Breast epithelium (tissue), 4 donors: ENCODE measurements at regions not wholly inside any gene's neighbourhood (a gene's known extent, or its start where the extent isn't known, plus 50 kb on each side); places are given as distances from the start of the nearest gene placed in this dataset.

Source experiments
- DNase-seq, 2 donors: peaks; one replicate each; pipeline ENCODE4 v3.0.0-alpha.2; 2019; ENCODE audit warnings: low spot score in 2 of 2
- H3K27ac ChIP-seq, 2 donors: fragments of 200-600 bp; sonication (generic) in 1 of 2; one replicate each; pipeline ENCODE4 v1.5.1; 2016 to 2019; ENCODE audit warnings: mild to moderate bottlenecking in 1 of 2
- H3K27me3 ChIP-seq, 2 donors: fragments of 200-600 bp; sonication (generic) in 1 of 2; one replicate each; pipeline versions ENCODE4 v1.5.1 to v1.6.0; 2017 to 2019; ENCODE audit warnings: control low read depth in 1 of 2, mild to moderate bottlenecking in 1 of 2
- H3K36me3 ChIP-seq: fragments of 200-600 bp; one replicate; pipeline ENCODE4 v1.5.1; 2019
- H3K4me1 ChIP-seq, 2 donors: fragments of 200-600 bp; sonication (generic); one replicate each; pipeline ENCODE4 v1.5.1; 2016 to 2019; ENCODE audit warnings: control low read depth in 1 of 2
- H3K4me3 ChIP-seq, 3 donors: fragments of 200-600 bp; sonication (generic); 1 replicate in 2 of 3; 2 replicates in 1 of 3; pipeline ENCODE4 v1.5.1; 2016 to 2019; ENCODE audit warnings: mild to moderate bottlenecking in 3 of 3, moderate library complexity in 2 of 3
- H3K9me3 ChIP-seq, 2 donors: fragments of 200-600 bp; sonication (generic) in 1 of 2; one replicate each; pipeline ENCODE4 v1.5.1; 2016 to 2019; ENCODE audit warnings: control low read depth in 1 of 2
- POLR2A ChIP-seq: fragments of 450-650 bp; IDR thresholded peaks from one replicate; pipeline ENCODE4 v1.6.1; 2016; ENCODE audit warnings: antibody characterized with exemption, mild to moderate bottlenecking, moderate library complexity
- POLR2AphosphoS5 ChIP-seq, 3 donors: sonication (generic); formaldehyde crosslinking; IDR thresholded peaks; one replicate each; pipeline ENCODE4 v1.6.1; 2017; ENCODE audit warnings: antibody characterized with exemption in 3 of 3
- intact Hi-C: fragments of 100-400 bp; cut with DNase I; formaldehyde crosslinking; loops from one replicate; pipeline ENCODE4 v1.15.1; 2023; ENCODE audit warnings: low total_unique reads
- TF ChIP-seq, protein P1 (sequence below), 3 donors: fragments of 450-650 bp; IDR thresholded peaks; one replicate each; pipeline ENCODE4 v1.5.1; 2016 to 2017; ENCODE audit warnings: antibody characterized with exemption in 3 of 3, mild to moderate bottlenecking in 3 of 3, moderate library complexity in 3 of 3

DNA sequence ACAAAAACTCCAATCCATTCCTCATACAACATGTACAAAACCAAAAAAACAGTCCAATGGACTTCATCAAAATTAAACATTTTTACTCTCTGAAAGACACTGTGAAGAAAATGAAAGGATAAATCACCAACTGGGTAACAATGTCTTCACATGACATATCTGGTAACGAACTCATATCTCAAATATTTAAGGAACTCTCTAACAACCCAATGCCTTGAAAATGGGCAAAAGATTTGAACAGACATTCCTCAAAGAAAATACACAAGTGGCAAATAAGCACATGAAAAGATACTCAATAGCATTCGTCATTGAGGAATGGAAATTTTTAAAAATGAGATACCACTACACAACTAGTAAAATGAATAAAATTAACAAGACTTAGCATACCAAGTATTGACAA is 198.7 kb upstream of the RASSF8 start:
- intact Hi-C loops = no loop called here
- H3K4me1 ChIP-seq = no peaks in the 10 kb centered on the region
- DNase-seq = no peak
- TF ChIP-seq POLR2AphosphoS5 (IDR thresholded peaks at IDR 0.05) = no peak
- TF ChIP-seq, protein P1, sequence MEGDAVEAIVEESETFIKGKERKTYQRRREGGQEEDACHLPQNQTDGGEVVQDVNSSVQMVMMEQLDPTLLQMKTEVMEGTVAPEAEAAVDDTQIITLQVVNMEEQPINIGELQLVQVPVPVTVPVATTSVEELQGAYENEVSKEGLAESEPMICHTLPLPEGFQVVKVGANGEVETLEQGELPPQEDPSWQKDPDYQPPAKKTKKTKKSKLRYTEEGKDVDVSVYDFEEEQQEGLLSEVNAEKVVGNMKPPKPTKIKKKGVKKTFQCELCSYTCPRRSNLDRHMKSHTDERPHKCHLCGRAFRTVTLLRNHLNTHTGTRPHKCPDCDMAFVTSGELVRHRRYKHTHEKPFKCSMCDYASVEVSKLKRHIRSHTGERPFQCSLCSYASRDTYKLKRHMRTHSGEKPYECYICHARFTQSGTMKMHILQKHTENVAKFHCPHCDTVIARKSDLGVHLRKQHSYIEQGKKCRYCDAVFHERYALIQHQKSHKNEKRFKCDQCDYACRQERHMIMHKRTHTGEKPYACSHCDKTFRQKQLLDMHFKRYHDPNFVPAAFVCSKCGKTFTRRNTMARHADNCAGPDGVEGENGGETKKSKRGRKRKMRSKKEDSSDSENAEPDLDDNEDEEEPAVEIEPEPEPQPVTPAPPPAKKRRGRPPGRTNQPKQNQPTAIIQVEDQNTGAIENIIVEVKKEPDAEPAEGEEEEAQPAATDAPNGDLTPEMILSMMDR (IDR thresholded peaks at IDR 0.05) = no peak
- no peak for TF ChIP-seq POLR2A
- H3K4me3 ChIP-seq = no peak overlapping the region
- no peaks in the 10 kb centered on the region for H3K9me3 ChIP-seq
- H3K27ac ChIP-seq = no peak overlapping the region
- H3K36me3 ChIP-seq = no peaks in the 10 kb centered on the region
- no peaks in the 10 kb centered on the region for H3K27me3 ChIP-seq

DNA sequence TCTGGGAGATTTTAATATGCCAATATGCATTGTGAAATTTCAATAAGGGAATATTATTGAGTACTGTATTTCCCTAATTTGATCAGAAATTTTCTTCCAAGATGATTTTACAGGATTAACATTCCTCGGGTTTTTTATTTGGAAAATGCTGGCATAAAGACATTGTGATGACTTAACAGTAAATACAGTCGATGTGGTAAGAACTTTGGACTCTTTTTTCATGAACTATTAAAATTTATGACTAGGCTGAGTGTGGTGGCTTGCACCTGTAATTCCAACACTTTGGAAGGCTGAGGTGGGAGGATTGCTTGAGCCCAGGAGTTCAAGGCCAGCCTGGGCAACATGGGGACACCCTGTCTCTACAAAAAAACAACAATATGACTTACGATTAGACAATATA is 197.1 kb upstream of the RASSF8 start:
- Histone ChIP-seq H3K27ac (no peak overlapping the region), H3K9me3 (no peaks in the 10 kb centered on the region), H3K36me3 (no peaks in the 10 kb centered on the region), H3K4me3 (no peak overlapping the region), H3K27me3 (no peaks in the 10 kb centered on the region), H3K4me1 (no peaks in the 10 kb centered on the region)
- intact Hi-C loops = no loop called here
- TF ChIP-seq POLR2AphosphoS5 (IDR thresholded peaks at IDR 0.05) = no peak
- TF ChIP-seq, protein P1 (IDR thresholded peaks at IDR 0.05) = no peak
- no peak for DNase-seq

DNA sequence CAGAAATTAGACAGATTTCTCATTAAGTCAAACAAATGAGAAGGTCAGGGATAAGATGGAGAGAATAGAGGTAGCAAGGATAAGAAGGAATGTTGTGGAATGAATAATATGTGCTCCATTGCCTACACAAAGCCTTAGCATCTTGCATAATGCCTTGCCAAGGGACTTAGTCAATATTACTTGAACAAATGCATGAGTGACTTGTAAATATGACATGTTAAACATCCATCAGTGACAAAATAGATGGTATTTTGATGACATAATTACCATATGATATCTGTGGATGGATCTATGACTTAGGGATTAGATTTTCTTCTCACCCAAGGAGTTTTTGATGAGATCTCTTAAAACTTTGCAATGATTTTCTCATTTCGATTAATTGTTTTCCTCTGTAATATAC is 194.1 kb upstream of the RASSF8 start:
- Histone ChIP-seq H3K27ac (no peak overlapping the region), H3K27me3 (no peaks in the 10 kb centered on the region), H3K36me3 (no peaks in the 10 kb centered on the region), H3K9me3 (no peaks in the 10 kb centered on the region), H3K4me3 (no peak overlapping the region), H3K4me1 (no peaks in the 10 kb centered on the region)
- DNase-seq = no peak
- intact Hi-C loops = no loop called here
- TF ChIP-seq, protein P1 (IDR thresholded peaks at IDR 0.05) = no peak
- TF ChIP-seq POLR2AphosphoS5 (IDR thresholded peaks at IDR 0.05) (no peak), POLR2A (no peak)

DNA sequence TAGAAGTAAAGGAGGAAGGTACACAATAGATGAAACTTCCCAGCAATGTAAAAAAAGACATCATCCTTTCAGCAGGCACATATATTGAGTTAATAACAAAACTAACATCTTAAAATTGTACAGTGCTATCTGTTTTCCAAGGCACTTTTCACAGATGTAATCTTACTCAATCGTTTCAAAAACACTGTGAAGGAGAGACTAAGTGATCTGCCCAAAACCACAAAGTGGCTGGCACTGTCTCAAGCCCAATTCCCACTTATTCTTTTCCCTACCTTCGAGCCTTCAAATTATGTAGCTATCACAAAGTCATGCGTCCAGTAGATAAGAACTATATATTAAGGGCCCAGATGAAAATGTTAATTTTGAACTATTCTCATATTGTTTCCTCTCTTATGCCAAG is 193.6 kb upstream of the RASSF8 start:
- TF ChIP-seq POLR2A (no peak), POLR2AphosphoS5 (IDR thresholded peaks at IDR 0.05) (no peak)
- TF ChIP-seq, protein P1 (IDR thresholded peaks at IDR 0.05) = no peak
- Histone ChIP-seq H3K4me3 (no peak overlapping the region), H3K27me3 (no peaks in the 10 kb centered on the region), H3K36me3 (no peaks in the 10 kb centered on the region), H3K27ac (no peak overlapping the region), H3K4me1 (no peaks in the 10 kb centered on the region), H3K9me3 (no peaks in the 10 kb centered on the region)
- intact Hi-C loops = no loop called here
- DNase-seq = no peak

DNA sequence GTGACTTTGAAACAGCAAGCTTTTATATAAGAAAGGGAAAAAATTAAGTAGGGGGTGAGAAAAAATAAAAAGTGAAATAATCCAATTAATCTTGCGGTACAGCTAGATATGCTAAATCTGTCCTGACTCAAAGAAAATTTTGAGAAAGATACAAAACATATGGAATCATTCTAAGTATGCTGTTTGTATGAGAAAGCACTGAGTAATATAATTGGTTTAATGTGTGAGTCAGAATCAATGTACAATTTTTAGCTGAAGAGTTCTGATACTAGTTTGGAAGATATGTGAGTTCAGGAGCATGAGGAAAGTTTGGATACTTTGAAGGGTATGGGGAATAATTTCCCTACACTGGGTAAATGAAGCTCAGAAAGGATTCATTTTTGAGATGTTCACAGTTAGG is 190.9 kb upstream of the RASSF8 start:
- H3K27ac ChIP-seq = no peak overlapping the region
- H3K4me3 ChIP-seq = no peak overlapping the region
- DNase-seq = no peak
- H3K27me3 ChIP-seq = no peaks in the 10 kb centered on the region
- no peaks in the 10 kb centered on the region for H3K4me1 ChIP-seq
- no peaks in the 10 kb centered on the region for H3K36me3 ChIP-seq
- no peak for TF ChIP-seq POLR2A
- no peak for TF ChIP-seq POLR2AphosphoS5 (IDR thresholded peaks at IDR 0.05)
- TF ChIP-seq, protein P1 (IDR thresholded peaks at IDR 0.05) = no peak
- no peaks in the 10 kb centered on the region for H3K9me3 ChIP-seq
- intact Hi-C loops = no loop called here
